ENCODE measurements at regions not wholly inside any gene's neighbourhood (a gene's known extent, or its start where the extent isn't known, plus 50 kb on each side); places are given as distances from the start of the nearest gene placed in this dataset.

- TF ChIP-seq, protein P1, sequence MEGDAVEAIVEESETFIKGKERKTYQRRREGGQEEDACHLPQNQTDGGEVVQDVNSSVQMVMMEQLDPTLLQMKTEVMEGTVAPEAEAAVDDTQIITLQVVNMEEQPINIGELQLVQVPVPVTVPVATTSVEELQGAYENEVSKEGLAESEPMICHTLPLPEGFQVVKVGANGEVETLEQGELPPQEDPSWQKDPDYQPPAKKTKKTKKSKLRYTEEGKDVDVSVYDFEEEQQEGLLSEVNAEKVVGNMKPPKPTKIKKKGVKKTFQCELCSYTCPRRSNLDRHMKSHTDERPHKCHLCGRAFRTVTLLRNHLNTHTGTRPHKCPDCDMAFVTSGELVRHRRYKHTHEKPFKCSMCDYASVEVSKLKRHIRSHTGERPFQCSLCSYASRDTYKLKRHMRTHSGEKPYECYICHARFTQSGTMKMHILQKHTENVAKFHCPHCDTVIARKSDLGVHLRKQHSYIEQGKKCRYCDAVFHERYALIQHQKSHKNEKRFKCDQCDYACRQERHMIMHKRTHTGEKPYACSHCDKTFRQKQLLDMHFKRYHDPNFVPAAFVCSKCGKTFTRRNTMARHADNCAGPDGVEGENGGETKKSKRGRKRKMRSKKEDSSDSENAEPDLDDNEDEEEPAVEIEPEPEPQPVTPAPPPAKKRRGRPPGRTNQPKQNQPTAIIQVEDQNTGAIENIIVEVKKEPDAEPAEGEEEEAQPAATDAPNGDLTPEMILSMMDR (IDR thresholded peaks at IDR 0.05; ENCODE audit: low read depth, low read length), result no peak
- no peak for TF ChIP-seq EZH2phosphoT487 (IDR thresholded peaks at IDR 0.05; ENCODE audit: low read depth)
Measured at GRCh38 chr3:89644716-89645115, 537.3 kb downstream of the EPHA3 start.

Measured in OCI-LY3 (cell line).